C4-2B (cell line): ENCODE measurements at regions not wholly inside any gene's neighbourhood (a gene's known extent, or its start where the extent isn't known, plus 50 kb on each side); places are given as distances from the start of the nearest gene placed in this dataset.

Experiments
- H3K27ac ChIP-seq: fragments of 450-650 bp; 2 replicates; pipeline ENCODE4 v1.5.1; 2017
- CTCF ChIP-seq: fragments of 450-650 bp; conservative IDR thresholded peaks from 2 replicates; pipeline ENCODE4 v1.5.1; 2017; ENCODE audit warnings: mild to moderate bottlenecking
- ZFX ChIP-seq: fragments of 450-650 bp; IDR thresholded peaks from 2 replicates; pipeline ENCODE4 v1.6.1; 2017

GRCh38 chr5:51286046-51286445 lies 97.2 kb upstream of the ISL1 start:
- TF ChIP-seq ZFX: no peak
- TF ChIP-seq CTCF: no peak
- no peak overlapping the region for H3K27ac ChIP-seq

DNA sequence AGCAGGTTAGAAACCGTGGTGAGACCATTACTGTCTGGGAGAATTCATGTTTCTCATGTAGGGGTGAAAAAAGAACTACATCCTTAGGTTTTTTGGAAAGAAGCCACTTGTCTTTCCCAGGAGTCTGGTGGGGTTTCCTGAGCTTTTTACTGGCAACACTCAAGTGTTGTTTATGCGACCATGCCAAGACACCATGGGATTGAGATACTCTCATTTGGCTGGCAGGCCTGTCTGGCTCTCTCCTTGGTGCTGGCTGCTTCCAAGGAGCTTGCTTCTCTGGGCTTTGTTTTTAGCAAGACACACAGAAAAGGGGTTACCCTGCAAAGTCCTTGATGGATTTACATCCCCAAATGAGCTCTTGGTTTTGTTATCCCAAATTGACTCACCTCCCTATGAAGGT lies 80.9 kb upstream of the ISL1 start:
- no peak for TF ChIP-seq ZFX
- no peak for TF ChIP-seq CTCF
- H3K27ac ChIP-seq: no peak overlapping the region

- H3K27ac ChIP-seq: no peak overlapping the region
- no peak for TF ChIP-seq CTCF
- no peak for TF ChIP-seq ZFX
These were observed 56.4 kb upstream of the ISL1 start for GRCh38 chr5:51326844-51327243.
